OCI-LY7 (cell line): ENCODE measurements at regions not wholly inside any gene's neighbourhood (a gene's known extent, or its start where the extent isn't known, plus 50 kb on each side); places are given as distances from the start of the nearest gene placed in this dataset.

Source experiments
- BruUV-seq: library from RNA; stranded (reverse); fragments of 400-500 nt; replicated peaks from 2 replicates; lab custom pipeline; 2021; lab: Mats Ljungman, UMichigan
- CTCF ChIA-PET: fragments of 300-600 bp; sonication (Branson Sonifier 250); formaldehyde crosslinking; loops from one replicate; lab custom pipeline; 2022; ENCODE audit warnings: antibody characterized with exemption; ENCODE audit not compliant: unreplicated experiment; lab: Charles Lee
- POLR2A ChIA-PET: fragments of 300-600 bp; sonication (Branson Sonifier 250); formaldehyde crosslinking; loops from one replicate; lab custom pipeline; 2022; ENCODE audit warnings: antibody characterized with exemption; lab: Charles Lee
- DNase-seq: peaks from one replicate; pipeline ENCODE4 v3.0.0-alpha.2; 2015; ENCODE audit warnings: low spot score
- H2AFZ ChIP-seq: fragments of 200-600 bp; sonication (generic), shearing (Covaris generic); 2 replicates; pipeline ENCODE4 v1.6.1; 2014; ENCODE audit warnings: mild to moderate bottlenecking, antibody characterized with exemption, low read length, moderate library complexity
- H3K27ac ChIP-seq: fragments of 200-600 bp; sonication (generic); 2 replicates; pipeline ENCODE4 v1.5.1; 2014; ENCODE audit warnings: mixed run types, low read depth, mild to moderate bottlenecking, moderate library complexity, low read length, inconsistent platforms; ENCODE audit not compliant: poor library complexity, severe bottlenecking
- H3K36me3 ChIP-seq: fragments of 200-600 bp; sonication (generic); 2 replicates; pipeline ENCODE4 v1.6.1; 2014; ENCODE audit warnings: mild to moderate bottlenecking, antibody characterized with exemption, low read length, moderate library complexity, mixed read lengths; ENCODE audit not compliant: insufficient read depth
- H3K4me1 ChIP-seq: fragments of 200-600 bp; sonication (generic); 2 replicates; pipeline ENCODE4 v1.5.1; 2014; ENCODE audit warnings: mild to moderate bottlenecking, low read length; ENCODE audit not compliant: insufficient read depth, poor library complexity, severe bottlenecking
- H3K4me2 ChIP-seq: fragments of 200-600 bp; sonication (generic); 2 replicates; pipeline ENCODE4 v1.6.1; 2014; ENCODE audit warnings: mild to moderate bottlenecking, low read length
- H3K4me3 ChIP-seq: fragments of 200-600 bp; sonication (generic); 2 replicates; pipeline ENCODE4 v1.5.1; 2014; ENCODE audit warnings: mild to moderate bottlenecking, low read depth, low read length; ENCODE audit not compliant: poor library complexity, severe bottlenecking
- H3K79me2 ChIP-seq: fragments of 200-600 bp; sonication (generic); 2 replicates; pipeline ENCODE4 v1.6.1; 2016; ENCODE audit warnings: low read depth, mild to moderate bottlenecking, low read length, moderate library complexity, mixed read lengths; ENCODE audit not compliant: insufficient read depth
- H3K9me2 ChIP-seq: fragments of 200-600 bp; sonication (generic); 2 replicates; pipeline ENCODE4 v1.6.1; 2016; ENCODE audit warnings: mild to moderate bottlenecking, low read length, mixed read lengths; ENCODE audit not compliant: insufficient read depth
- H3K9me3 ChIP-seq: fragments of 200-600 bp; sonication (generic); 2 replicates; pipeline ENCODE4 v1.6.1; 2014; ENCODE audit warnings: mild to moderate bottlenecking, mixed run types, low read length, mixed read lengths
- H4K20me1 ChIP-seq: fragments of 200-600 bp; sonication (generic); 2 replicates; pipeline ENCODE4 v1.6.1; 2014; ENCODE audit warnings: mild to moderate bottlenecking, antibody characterized with exemption, low read length, moderate library complexity, mixed read lengths; ENCODE audit not compliant: insufficient read depth
- EZH2phosphoT487 ChIP-seq: fragments of 200-600 bp; sonication (generic); IDR thresholded peaks from 2 replicates; pipeline ENCODE4 v1.6.1; 2018; ENCODE audit warnings: low read depth, borderline replicate concordance, mild to moderate bottlenecking, mixed run types, antibody characterized with exemption, low read length, moderate library complexity, mixed read lengths
- intact Hi-C: fragments of 100-400 bp; cut with micrococcal nuclease; formaldehyde crosslinking; loops from one replicate; pipeline ENCODE4 v1.10.0; 2022; ENCODE audit not compliant: unreplicated experiment
- TF ChIP-seq, protein P1 (sequence below): fragments of 200-600 bp; sonication (generic); conservative IDR thresholded peaks from 2 replicates; pipeline ENCODE4 v1.5.1; 2014; ENCODE audit warnings: mild to moderate bottlenecking, antibody characterized with exemption, low read length, moderate library complexity, mixed read lengths

DNA sequence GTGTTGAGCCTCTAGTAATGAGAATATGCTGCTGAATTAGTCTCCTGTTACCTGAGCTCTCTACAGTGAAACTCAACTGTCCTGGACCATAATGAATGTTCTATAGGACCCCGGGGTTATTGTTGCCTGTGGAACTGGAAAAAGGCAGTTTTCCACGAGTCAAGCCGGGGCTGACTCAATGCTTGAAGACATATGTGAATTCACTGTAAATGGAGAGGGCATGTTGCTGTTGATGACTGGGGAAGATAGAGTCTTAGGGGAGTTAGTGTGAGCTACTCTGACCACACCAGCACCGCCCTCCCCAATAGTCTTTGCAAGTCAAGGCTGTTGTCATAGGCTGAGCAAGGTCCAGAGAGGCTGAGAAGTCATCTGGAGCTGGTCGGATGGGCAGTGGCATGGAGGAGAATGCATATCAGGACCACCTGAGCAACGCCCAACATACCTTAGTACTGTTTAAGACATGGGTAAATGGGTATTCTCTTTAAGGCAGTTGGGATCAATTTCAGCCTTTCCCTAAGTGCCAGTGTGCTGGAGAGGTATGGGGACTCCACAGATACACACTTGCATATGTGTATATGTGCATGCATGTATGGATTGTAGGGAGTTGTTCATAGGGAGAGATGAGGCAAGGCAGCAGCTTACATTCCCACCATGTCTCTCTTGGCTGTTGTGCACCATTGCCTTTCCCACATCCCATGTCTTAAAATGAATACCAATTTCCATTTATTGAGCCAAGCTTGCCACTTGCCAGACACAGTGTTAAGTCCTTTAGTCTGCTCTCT is 230.1 kb upstream of the NAV2 start:
- intact Hi-C loops = no loop called here
- no peaks in the 10 kb centered on the region for H3K9me2 ChIP-seq
- POLR2A ChIA-PET = no interaction called here
- no peak overlapping the region for H3K27ac ChIP-seq
- no peak overlapping the region for H3K4me3 ChIP-seq
- no peaks in the 10 kb centered on the region for H3K9me3 ChIP-seq
- CTCF ChIA-PET = no interaction called here
- TF ChIP-seq EZH2phosphoT487 = no peak
- TF ChIP-seq, protein P1, sequence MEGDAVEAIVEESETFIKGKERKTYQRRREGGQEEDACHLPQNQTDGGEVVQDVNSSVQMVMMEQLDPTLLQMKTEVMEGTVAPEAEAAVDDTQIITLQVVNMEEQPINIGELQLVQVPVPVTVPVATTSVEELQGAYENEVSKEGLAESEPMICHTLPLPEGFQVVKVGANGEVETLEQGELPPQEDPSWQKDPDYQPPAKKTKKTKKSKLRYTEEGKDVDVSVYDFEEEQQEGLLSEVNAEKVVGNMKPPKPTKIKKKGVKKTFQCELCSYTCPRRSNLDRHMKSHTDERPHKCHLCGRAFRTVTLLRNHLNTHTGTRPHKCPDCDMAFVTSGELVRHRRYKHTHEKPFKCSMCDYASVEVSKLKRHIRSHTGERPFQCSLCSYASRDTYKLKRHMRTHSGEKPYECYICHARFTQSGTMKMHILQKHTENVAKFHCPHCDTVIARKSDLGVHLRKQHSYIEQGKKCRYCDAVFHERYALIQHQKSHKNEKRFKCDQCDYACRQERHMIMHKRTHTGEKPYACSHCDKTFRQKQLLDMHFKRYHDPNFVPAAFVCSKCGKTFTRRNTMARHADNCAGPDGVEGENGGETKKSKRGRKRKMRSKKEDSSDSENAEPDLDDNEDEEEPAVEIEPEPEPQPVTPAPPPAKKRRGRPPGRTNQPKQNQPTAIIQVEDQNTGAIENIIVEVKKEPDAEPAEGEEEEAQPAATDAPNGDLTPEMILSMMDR = no peak
- H3K4me1 ChIP-seq = no peaks in the 10 kb centered on the region
- H3K36me3 ChIP-seq = no peaks in the 10 kb centered on the region
- H3K79me2 ChIP-seq = no peaks in the 10 kb centered on the region
- no TSS peak for BruUV-seq
- no peak overlapping the region for H2AFZ ChIP-seq
- H3K4me2 ChIP-seq = no peak overlapping the region
- no peaks in the 10 kb centered on the region for H4K20me1 ChIP-seq
- DNase-seq = no peak

DNA sequence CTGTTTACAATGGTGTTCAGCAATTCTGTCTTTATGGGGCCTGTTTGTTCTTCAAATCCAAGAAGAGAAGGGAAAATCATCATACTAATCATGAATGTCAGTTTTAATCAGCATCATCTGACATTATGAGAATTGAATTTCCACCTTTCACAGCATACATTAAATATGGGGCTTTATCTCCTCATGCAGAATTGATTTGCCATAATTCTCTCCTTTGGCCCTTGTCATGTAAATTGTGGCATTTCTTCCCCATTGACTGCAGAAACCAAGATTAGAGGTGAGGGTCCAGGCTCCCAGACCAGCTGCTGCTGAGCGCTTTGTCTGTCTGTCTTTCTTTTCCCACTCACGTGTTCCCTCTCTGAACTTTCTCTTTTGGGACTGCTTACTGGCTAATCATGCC is 232.1 kb upstream of the NAV2 start:
- Histone ChIP-seq H3K79me2 (no peaks in the 10 kb centered on the region), H3K4me1 (peaks cover 2% of the 10 kb centered on the region), H3K9me2 (no peaks in the 10 kb centered on the region), H3K4me2 (no peak overlapping the region), H3K27ac (no peak overlapping the region), H4K20me1 (no peaks in the 10 kb centered on the region), H3K36me3 (no peaks in the 10 kb centered on the region), H2AFZ (no peak overlapping the region), H3K4me3 (no peak overlapping the region), H3K9me3 (no peaks in the 10 kb centered on the region)
- CTCF ChIA-PET = no interaction called here
- intact Hi-C loops = no loop called here
- DNase-seq = no peak
- no peak for TF ChIP-seq EZH2phosphoT487
- TF ChIP-seq, protein P1 = no peak
- BruUV-seq = no TSS peak
- POLR2A ChIA-PET = no interaction called here

DNA sequence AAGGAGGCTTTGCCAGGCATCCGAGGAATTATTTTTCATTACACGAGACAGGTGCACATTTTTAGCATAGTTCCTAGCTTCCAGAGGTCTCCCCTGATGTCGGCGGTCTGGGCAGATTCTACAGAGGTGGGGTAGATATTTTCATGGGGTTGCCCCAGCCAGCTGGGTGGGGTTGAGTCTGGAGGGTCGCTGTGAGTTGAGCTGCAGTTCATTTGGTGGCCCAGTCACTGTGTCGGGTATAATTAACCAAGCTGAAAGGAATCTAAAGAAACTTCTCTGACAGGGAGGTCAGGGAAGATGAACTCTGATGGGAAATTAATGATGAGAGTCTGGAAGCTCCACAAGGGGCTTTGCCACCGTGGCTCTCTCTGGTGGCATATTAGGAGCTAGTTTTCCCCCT is 233.7 kb upstream of the NAV2 start:
- Histone ChIP-seq H3K9me2 (no peaks in the 10 kb centered on the region), H3K4me3 (no peak overlapping the region), H4K20me1 (no peaks in the 10 kb centered on the region), H2AFZ (no peak overlapping the region), H3K36me3 (no peaks in the 10 kb centered on the region), H3K4me2 (no peak overlapping the region), H3K27ac (no peak overlapping the region), H3K4me1 (peaks cover 15% of the 10 kb centered on the region), H3K9me3 (no peaks in the 10 kb centered on the region), H3K79me2 (no peaks in the 10 kb centered on the region)
- ChIA-PET POLR2A (interaction anchor here (0.6 to 1.1 kb wide), 3 partner anchors 14 to 44 kb away, joined by 4 to 5 read pairs (median 4); no protein-coding TSS in a partner anchor), CTCF (no interaction called here)
- TF ChIP-seq EZH2phosphoT487 = no peak
- TF ChIP-seq, protein P1 = no peak
- intact Hi-C loops = no loop called here
- no peak for DNase-seq
- no TSS peak for BruUV-seq
